ENCODE measurements at regions not wholly inside any gene's neighbourhood (a gene's known extent, or its start where the extent isn't known, plus 50 kb on each side); places are given as distances from the start of the nearest gene placed in this dataset.
"Not testable (repeated sequence)": the region's sequence is repeated elsewhere in the genome, so short reads cannot be mapped to it uniquely, and the experiment has no call there.

DNA sequence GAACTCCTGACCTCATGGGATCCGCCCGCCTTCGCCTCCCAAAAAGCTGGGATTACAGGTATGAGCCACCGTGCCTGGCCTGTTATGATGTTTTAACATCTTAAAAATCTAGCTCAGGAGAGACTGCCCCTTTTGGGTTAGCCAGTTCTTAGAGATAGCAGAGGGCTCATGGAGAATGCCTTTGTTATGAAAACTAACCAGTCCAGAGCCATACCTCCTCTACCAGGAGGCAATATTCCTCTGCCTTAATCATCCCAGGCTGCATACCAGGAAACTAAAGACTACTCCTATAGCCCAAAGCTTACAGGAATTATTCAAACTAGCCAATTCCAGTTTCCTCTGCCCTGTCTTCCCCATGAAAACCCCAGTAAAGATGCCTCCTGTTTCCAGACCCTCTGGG lies 96.0 kb upstream of the MDM1 start:
- no peak for DNase-seq

DNA sequence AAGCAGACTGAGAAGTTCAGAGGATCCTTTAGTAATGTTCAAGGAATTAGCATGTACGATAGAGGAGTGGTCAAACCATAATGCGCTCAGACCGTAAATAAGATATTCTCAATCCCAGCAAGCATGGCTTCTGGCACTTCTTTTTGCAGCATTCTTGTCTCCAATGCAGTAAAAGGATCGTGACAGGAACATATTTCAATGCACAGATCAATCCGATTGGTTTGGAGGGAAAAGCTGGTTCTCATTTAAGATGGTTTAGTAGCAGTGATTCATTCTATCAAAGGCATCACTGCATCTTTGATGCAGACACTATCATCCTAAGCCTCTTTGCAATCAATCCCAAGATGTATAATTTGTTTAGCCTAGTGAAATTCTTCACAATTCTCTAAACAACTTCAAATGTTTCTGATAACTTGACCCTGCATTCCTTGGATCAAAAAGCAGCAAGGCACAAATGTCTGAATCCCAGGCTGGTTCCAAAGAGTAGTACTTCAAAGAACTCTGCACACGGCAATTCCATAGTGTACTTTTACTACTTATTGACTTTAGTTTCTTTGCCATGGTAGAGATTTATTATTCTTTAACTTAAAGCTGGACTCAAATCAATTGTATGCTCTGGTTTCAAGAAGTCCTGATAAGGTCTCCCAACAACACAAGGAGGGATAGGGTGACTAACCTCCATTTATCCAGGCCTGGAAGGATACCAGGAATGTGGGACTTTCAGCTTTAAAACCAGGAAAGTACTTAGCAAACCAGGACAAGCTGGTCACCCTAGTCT lies 96.8 kb upstream of the MDM1 start:
- no peak for DNase-seq

DNA sequence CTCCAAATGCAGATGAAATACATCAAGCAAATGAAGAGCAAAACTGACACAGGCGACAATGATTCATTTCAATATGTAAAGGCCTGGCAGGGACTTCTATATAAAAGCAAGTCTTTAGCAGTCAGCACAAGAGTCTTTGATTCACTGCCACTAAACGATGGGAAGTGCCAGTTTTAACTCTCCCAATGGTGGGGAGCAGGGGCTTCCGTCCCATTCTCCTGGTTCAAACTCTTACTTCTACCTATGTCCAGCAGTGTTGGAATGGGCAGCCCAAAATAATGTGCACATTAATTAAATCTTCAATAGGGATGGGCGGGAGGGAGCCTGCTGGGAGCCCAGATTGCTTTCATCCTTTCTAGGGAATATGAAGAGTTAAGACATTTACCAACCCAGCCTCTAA lies 97.5 kb upstream of the MDM1 start:
- no peak for DNase-seq

GRCh38 chr12:68431786-68432185 lies 99.6 kb upstream of the MDM1 start:
- DNase-seq = no peak

DNA sequence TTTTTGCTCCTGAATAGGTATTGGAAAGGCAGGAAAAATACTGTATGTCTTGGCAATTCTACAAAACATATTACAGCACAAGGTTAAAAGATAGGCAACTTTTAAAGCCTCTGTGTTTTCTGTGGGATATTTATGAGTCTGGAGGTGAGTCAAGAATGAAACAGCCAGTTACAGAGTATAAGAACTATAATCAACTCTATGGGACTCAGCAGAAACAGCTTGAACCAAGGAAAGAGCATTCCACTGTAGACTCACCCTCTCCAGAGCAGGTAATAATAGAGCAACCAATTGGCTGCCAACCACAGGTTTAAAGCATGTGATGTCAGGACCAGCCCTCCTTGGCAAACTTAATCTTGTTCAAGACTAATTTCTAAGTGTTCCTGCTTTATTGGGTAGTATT lies 100.5 kb upstream of the MDM1 start:
- no peak for DNase-seq

- DNase-seq = no peak
These were observed 102.5 kb upstream of the MDM1 start for GRCh38 chr12:68434391-68435298.

- no peak for DNase-seq
These were observed 103.1 kb upstream of the MDM1 start for GRCh38 chr12:68435299-68435637.

- DNase-seq = no peak
These were observed 103.7 kb upstream of the MDM1 start for GRCh38 chr12:68435816-68436215.

DNA sequence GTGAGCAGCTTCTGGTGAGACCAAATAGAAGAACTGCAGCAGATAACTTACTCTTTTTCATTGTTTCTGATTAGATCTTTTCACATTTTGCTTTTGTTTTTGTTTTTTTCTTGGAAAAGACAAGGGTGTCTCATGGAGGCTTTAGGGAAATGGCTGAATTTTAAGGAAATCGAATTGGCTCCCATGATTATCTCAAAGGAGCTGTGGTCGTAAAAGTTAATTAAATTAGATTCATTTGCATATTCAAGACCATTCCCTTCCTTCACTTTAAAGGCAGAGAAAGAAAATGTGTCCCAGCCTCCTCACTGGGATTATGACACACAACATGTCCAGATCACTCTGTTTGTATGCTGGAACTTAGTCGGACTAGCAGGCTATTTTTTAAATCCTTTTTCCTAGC lies 106.4 kb upstream of the MDM1 start:
- no peak for DNase-seq

DNA sequence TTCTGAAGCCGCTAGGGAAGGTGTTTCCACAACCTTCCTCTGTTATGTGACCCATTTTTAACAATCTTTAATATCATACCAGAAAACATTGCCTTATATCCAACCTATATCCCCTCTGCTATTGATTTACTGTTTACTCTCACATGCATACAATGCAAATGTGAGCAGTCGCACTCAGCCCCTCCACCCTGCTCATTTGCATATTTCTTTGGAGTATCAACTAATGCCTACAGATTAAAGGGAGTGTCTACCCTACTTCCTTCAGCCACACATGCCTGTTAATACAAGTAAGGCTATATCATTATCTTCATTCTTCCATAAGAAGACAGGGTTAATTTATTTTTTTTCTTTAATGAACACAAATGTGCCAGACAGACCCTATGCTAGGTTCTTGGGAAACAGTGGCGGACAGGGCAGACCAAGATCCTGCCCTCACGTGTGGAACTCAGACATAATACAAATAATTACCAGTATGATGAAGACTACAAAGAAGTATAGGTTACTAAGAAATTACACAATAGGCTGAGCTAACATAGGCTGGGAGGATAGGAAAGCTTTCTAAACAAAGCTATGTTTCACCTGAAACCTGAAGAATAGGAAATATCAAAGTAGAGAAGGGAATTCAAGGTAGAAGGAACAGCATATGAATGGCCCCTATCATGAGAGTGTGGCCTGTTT lies 107.3 kb upstream of the MDM1 start:
- DNase-seq = no peak

DNA sequence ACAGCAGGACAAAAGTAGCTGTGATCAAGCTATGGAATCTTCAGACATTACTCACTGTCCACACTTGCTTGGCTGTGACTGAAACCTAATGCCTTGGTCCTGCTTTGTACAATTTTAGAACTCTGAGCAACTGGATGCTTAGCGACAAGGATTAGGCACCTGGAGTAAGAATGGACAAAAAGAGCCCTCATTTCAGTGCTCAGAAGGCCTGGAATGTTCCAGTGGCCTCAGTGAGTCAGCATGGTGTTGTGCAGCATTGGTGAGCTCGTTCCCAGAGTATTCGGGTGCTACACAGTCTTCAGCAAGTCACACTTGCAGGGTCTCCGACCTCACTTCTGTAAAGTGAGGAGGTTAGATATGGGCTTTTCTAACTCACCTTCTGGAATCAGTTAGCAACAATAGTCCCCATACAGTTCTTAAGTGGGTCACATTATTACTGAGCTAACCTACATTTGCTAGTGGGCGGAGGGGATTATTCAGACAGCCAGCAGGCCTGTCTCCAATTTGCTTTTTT lies 108.0 kb upstream of the MDM1 start:
- no peak for DNase-seq

DNA sequence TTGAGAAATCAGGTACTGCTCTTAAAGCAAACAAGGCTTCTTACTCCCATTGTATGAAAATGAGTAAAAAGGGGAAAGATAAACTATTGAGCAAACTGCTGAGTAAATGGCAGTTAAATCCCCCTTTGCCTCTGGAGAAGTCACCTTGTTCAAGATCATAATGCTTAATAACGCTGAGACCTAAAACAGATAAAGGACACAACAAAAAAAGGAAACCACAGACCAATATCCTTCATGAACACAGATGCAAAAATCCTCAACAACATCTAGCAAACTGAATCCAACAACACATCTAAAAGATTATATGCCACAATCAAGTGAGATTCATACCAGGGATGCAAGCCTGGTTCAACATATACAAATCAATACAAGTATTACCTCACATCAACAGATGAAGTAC lies 109.0 kb upstream of the MDM1 start:
- DNase-seq = no peak

GRCh38 chr12:68442353-68442972 lies 110.3 kb upstream of the MDM1 start:
- not testable (repeated sequence) for DNase-seq

DNA sequence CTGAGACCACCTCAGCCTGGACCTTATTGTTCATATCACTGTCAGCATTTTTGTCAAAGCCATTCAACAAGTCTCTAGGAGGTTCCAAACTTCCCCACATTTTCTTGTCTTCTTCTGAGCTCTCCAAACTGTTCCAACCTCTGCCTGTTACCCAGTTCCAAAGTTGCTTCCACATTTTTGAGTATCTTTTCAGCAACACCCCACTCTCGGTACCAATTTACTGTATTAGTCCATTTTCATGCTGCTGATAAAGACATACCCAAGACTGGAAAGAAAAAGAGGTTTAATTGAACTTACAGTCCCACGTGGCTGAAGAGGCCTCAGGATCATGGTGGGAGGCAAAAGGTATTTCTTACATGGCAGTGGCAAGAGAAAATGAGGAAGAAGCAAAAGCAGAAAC lies 111.5 kb upstream of the MDM1 start:
- DNase-seq = not testable (repeated sequence)

DNA sequence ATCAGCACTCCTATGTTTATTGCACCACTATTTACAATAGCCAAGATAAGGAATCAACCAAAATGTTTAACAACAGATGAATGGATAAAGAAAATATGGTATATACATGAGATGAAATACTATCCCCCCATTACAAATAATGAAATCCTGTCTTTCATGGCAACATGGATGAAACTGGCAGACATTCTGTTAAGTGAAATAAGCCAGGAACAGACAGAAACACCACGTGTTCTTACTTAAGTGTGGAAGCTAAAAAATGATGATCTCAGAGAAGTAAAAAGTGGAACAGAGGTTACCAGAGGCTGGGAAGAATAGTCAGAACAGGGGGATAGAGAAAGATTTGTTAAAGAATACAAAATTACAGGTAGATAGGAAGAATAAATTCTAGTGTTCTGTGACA lies 113.7 kb upstream of the MDM1 start:
- DNase-seq = no peak

DNA sequence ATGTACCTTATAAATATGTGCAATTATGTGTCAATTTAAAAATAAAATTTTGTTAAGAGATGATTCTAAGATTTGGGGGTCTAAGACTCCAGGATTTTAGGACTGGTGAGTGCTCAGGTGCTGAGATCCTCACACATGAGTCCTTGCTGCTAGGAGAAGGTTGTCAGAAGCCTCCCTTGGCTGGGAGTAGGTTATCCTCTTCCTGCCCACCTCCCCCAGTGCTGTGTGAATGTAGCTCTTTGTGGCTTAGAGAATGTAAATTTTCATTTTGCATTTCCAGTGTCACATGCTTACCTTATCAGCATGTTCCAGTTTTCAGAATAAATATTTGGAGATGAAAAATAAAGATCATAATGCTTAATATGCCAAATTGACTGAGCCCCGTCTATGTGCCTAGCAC lies 114.2 kb upstream of the MDM1 start:
- DNase-seq = no peak

GRCh38 chr12:68446901-68447796 lies 115.0 kb upstream of the MDM1 start:
- peak; percentile 26 for DNase-seq

DNA sequence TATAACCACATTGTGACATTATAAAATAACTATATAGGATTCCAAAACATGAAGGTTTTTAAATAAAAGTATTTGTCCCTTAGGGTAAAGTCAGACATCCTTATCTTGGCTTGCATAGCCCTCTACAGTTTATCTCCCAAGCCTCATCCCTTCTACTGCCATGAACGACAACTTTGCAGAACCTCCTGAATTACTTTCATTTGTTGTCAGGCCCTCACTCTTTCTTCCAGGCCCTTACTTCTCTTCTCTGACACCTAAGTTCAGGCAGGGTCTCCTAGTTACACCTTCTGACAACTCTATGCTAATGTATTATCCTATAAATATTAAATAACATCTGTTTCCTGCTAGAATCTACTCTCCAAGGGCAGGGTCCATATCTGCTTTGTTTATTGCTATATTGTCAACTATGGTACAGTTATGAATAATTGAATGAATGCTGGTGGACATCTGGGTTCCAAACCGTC lies 115.7 kb upstream of the MDM1 start:
- no peak for DNase-seq

GRCh38 chr12:68449196-68449595 lies 117.0 kb upstream of the MDM1 start:
- no peak for DNase-seq

- no peak for DNase-seq
These were observed 118.7 kb upstream of the MDM1 start for GRCh38 chr12:68450947-68451260.

GRCh38 chr12:68451261-68452077 lies 119.3 kb upstream of the MDM1 start:
- DNase-seq = no peak
